ENCODE measurements at regions not wholly inside any gene's neighbourhood (a gene's known extent, or its start where the extent isn't known, plus 50 kb on each side); places are given as distances from the start of the nearest gene placed in this dataset.

DNA sequence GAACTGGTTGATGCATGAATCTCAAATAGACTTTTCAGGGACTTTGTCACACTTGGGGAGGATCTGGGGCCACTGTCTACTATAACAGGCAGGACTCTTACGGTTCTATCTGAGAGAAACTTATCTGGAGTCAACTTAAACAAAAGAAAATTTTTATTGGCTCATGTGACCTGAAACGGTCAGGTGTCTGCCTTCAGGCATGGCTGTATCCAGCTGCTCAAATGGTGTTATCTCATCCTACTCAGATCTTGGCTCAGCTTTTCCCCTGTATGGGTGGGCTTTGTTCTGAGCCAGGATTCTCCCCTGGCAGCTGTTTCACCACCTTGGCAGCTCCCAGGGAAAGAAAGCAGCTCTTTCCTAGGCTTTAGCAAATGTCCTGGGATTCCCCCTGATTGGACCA lies 183.2 kb upstream of the MYL2 start:
- intact Hi-C loops (cut with DNase I; ENCODE audit: low total_unique reads), result no loop called here
- Histone ChIP-seq H3K36me3 (no peaks in the 10 kb centered on the region), H3K9me3 (no peaks in the 10 kb centered on the region), H3K4me1 (no peaks in the 10 kb centered on the region), H3K27ac (no peak overlapping the region), H3K4me3 (no peak overlapping the region), H3K27me3 (no peaks in the 10 kb centered on the region)
- TF ChIP-seq POLR2A (IDR thresholded peaks at IDR 0.05), result no peak
- TF ChIP-seq, protein P1, sequence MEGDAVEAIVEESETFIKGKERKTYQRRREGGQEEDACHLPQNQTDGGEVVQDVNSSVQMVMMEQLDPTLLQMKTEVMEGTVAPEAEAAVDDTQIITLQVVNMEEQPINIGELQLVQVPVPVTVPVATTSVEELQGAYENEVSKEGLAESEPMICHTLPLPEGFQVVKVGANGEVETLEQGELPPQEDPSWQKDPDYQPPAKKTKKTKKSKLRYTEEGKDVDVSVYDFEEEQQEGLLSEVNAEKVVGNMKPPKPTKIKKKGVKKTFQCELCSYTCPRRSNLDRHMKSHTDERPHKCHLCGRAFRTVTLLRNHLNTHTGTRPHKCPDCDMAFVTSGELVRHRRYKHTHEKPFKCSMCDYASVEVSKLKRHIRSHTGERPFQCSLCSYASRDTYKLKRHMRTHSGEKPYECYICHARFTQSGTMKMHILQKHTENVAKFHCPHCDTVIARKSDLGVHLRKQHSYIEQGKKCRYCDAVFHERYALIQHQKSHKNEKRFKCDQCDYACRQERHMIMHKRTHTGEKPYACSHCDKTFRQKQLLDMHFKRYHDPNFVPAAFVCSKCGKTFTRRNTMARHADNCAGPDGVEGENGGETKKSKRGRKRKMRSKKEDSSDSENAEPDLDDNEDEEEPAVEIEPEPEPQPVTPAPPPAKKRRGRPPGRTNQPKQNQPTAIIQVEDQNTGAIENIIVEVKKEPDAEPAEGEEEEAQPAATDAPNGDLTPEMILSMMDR (IDR thresholded peaks at IDR 0.05), result no peak
- DNase-seq, result no peak

DNA sequence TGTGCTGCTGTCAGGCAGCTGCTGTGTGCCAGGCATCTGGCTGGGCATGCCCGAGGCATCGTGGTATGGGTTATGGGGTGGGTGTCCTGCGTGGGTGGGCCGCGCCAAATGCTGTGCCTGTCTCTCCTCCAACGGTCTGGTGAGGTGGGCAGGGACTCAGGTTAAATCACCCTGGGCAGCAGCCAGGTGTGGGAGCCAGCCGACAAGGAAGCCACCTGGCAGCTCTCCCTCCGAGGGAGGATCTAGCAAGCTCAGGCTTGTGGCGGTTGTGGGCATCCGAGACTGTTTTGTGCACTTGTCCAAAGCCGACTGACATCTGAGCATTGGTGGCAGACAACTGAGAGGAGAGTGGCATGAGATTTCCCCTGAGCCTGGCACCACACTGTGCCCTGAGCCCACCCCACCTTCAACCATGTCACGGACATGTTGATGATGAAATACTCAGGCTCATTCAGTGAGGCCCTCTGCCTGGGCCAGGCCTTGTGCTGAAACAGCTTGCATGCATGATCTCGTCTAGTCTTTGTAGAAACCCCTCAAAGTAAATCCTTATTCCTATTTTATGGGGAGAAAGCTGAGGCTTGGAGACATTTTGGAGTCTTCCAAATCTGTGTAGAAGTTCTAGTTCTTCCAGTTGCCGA lies 181.8 kb upstream of the MYL2 start:
- Histone ChIP-seq H3K9me3 (no peaks in the 10 kb centered on the region), H3K4me1 (no peaks in the 10 kb centered on the region), H3K4me3 (no peak overlapping the region), H3K27me3 (no peaks in the 10 kb centered on the region), H3K27ac (no peak overlapping the region), H3K36me3 (no peaks in the 10 kb centered on the region)
- TF ChIP-seq, protein P1 (IDR thresholded peaks at IDR 0.05), result no peak
- TF ChIP-seq POLR2A (IDR thresholded peaks at IDR 0.05), result no peak
- intact Hi-C loops (cut with DNase I; ENCODE audit: low total_unique reads), result no loop called here
- DNase-seq, result no peak

DNA sequence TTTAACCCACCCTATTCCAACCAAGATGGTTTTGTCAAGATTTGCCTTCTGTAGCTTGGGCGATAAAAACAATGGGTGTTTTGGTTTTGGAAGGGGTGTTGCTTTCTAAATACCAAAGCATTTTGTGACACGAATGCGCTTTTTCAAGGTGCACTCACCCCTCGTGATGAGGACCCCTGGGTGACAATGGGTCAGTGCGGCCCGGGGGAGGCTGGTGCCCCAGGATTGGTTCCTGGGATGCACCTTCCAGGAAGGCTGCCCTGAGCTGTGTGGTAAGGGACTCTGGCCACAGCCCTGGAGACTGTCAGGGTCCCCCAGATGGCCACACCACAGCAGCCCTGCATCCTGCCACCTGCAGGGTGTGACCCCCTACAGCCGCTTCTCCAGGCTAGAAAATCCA lies 180.6 kb upstream of the MYL2 start:
- Histone ChIP-seq H3K27me3 (no peaks in the 10 kb centered on the region), H3K4me3 (no peak overlapping the region), H3K4me1 (no peaks in the 10 kb centered on the region), H3K9me3 (no peaks in the 10 kb centered on the region), H3K36me3 (no peaks in the 10 kb centered on the region), H3K27ac (no peak overlapping the region)
- TF ChIP-seq, protein P1 (IDR thresholded peaks at IDR 0.05), result no peak
- no peak for TF ChIP-seq POLR2A (IDR thresholded peaks at IDR 0.05)
- no peak for DNase-seq
- intact Hi-C loops (cut with DNase I; ENCODE audit: low total_unique reads), result no loop called here

DNA sequence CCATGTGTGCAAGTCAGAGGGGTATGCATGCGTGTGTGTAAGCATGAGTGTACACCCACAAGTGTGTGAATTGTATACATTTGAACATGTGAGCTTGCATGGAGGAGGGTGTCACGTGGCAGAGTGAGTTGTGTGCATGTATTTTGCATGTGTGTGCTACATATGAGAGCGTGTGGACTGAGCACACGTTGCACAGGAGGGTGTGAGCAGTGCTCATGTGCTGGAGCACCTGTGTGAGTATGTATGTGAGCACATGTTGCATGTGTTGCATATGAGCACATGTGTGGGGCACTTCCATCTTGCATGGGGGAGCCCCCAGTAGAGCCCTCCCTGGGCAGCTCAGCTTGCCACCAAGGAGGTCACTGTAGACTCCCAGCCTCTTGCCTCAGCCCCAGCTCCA lies 180.2 kb upstream of the MYL2 start:
- no peak overlapping the region for H3K27ac ChIP-seq
- no peaks in the 10 kb centered on the region for H3K9me3 ChIP-seq
- no peaks in the 10 kb centered on the region for H3K27me3 ChIP-seq
- DNase-seq, result no peak
- intact Hi-C loops (cut with DNase I; ENCODE audit: low total_unique reads), result no loop called here
- no peaks in the 10 kb centered on the region for H3K4me1 ChIP-seq
- H3K36me3 ChIP-seq, result no peaks in the 10 kb centered on the region
- no peak overlapping the region for H3K4me3 ChIP-seq
- TF ChIP-seq, protein P1 (IDR thresholded peaks at IDR 0.05), result no peak
- TF ChIP-seq POLR2A (IDR thresholded peaks at IDR 0.05), result no peak

DNA sequence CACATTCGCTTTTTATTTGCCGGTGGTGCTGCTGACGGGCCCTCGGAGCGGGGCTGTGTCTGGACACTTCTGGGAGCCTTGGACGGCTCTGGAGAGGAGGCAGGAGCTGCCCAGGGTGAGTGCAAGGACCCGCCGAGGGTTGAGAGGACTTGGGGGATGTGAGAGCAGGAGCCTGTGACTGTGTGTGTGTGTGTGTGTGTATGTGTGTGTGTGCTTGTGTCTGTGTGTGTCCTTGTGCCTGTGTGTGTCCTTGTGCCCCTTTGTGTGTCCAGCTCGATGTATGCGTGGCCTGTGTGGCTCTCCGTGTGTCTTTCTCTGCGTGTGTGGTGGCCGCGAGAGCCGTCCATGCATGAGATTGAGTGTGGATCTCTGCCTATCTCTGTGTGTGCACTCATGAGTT lies 179.6 kb upstream of the MYL2 start:
- H3K27ac ChIP-seq, result no peak overlapping the region
- no peak for TF ChIP-seq POLR2A (IDR thresholded peaks at IDR 0.05)
- TF ChIP-seq, protein P1 (IDR thresholded peaks at IDR 0.05), result no peak
- no peak for DNase-seq
- H3K4me3 ChIP-seq, result no peak overlapping the region
- intact Hi-C loops (cut with DNase I; ENCODE audit: low total_unique reads), result no loop called here
- H3K27me3 ChIP-seq, result no peaks in the 10 kb centered on the region
- no peaks in the 10 kb centered on the region for H3K4me1 ChIP-seq
- H3K36me3 ChIP-seq, result no peaks in the 10 kb centered on the region
- no peaks in the 10 kb centered on the region for H3K9me3 ChIP-seq

Measured in uterus (tissue), 3 donors.